ENCODE measurements at regions not wholly inside any gene's neighbourhood (a gene's known extent, or its start where the extent isn't known, plus 50 kb on each side); places are given as distances from the start of the nearest gene placed in this dataset.
A peak's percentile ranks its signal among the peaks of the same experiment; 100 is the strongest.

- Histone ChIP-seq H3K27me3 (ENCODE audit: insufficient read depth, insufficient read length) (no peaks in the 10 kb centered on the region), H3K4me1 (ENCODE audit: insufficient read depth, insufficient read length) (no peaks in the 10 kb centered on the region), H3K9ac (ENCODE audit: insufficient read length, low read depth) (no peak overlapping the region), H3K36me3 (ENCODE audit: insufficient read depth, insufficient read length, low read length) (no peaks in the 10 kb centered on the region), H3K4me3 (ENCODE audit: insufficient read length, low read depth) (no peak overlapping the region), H3K9me3 (ENCODE audit: insufficient read depth, low read length) (peaks cover 14% of the 10 kb centered on the region; the same call in 1 of the 2 replicates)
- TF ChIP-seq SUZ12 (IDR thresholded peaks at IDR 0.05; ENCODE audit: extremely low read depth, insufficient read depth, insufficient read length): no peak
- no peak for TF ChIP-seq YY1 (IDR thresholded peaks at IDR 0.05; ENCODE audit: insufficient read depth, insufficient read length)
- no peak for TF ChIP-seq ZNF274 (IDR thresholded peaks at IDR 0.05; ENCODE audit: low read depth, low read length)
- no peak for DNase-seq (ENCODE audit: low read depth, low spot score)
Observed at GRCh38 chr4:96473246-96473645, 633.4 kb downstream of the PDHA2 start.

GRCh38 chr4:96483308-96484030, 643.6 kb downstream of the PDHA2 start:
- H3K36me3 ChIP-seq (ENCODE audit: insufficient read depth, insufficient read length, low read length): no peaks in the 10 kb centered on the region
- H3K4me3 ChIP-seq (ENCODE audit: insufficient read length, low read depth): no peak overlapping the region
- H3K27me3 ChIP-seq (ENCODE audit: insufficient read depth, insufficient read length): no peaks in the 10 kb centered on the region
- peak; percentile 2 for DNase-seq (ENCODE audit: low read depth, low spot score)
- H3K9ac ChIP-seq (ENCODE audit: insufficient read length, low read depth): no peak overlapping the region
- no peaks in the 10 kb centered on the region for H3K4me1 ChIP-seq (ENCODE audit: insufficient read depth, insufficient read length)
- peaks cover 12% of the 10 kb centered on the region; the same call in 1 of the 2 replicates for H3K9me3 ChIP-seq (ENCODE audit: insufficient read depth, low read length)
- TF ChIP-seq YY1 (IDR thresholded peaks at IDR 0.05; ENCODE audit: insufficient read depth, insufficient read length): no peak
- TF ChIP-seq SUZ12 (IDR thresholded peaks at IDR 0.05; ENCODE audit: extremely low read depth, insufficient read depth, insufficient read length): no peak
- no peak for TF ChIP-seq ZNF274 (IDR thresholded peaks at IDR 0.05; ENCODE audit: low read depth, low read length)

GRCh38 chr4:96486563-96486962, 646.7 kb downstream of the PDHA2 start:
- H3K27me3 ChIP-seq (ENCODE audit: insufficient read depth, insufficient read length): no peaks in the 10 kb centered on the region
- TF ChIP-seq YY1 (IDR thresholded peaks at IDR 0.05; ENCODE audit: insufficient read depth, insufficient read length) (no peak), ZNF274 (IDR thresholded peaks at IDR 0.05; ENCODE audit: low read depth, low read length) (no peak), SUZ12 (IDR thresholded peaks at IDR 0.05; ENCODE audit: extremely low read depth, insufficient read depth, insufficient read length) (no peak)
- H3K4me3 ChIP-seq (ENCODE audit: insufficient read length, low read depth): no peak overlapping the region
- no peaks in the 10 kb centered on the region for H3K36me3 ChIP-seq (ENCODE audit: insufficient read depth, insufficient read length, low read length)
- H3K9ac ChIP-seq (ENCODE audit: insufficient read length, low read depth): no peak overlapping the region
- DNase-seq (ENCODE audit: low read depth, low spot score): no peak
- H3K9me3 ChIP-seq (ENCODE audit: insufficient read depth, low read length): peaks cover 12% of the 10 kb centered on the region; the same call in 1 of the 2 replicates
- H3K4me1 ChIP-seq (ENCODE audit: insufficient read depth, insufficient read length): no peaks in the 10 kb centered on the region

GRCh38 chr4:96497621-96498020, 657.7 kb downstream of the PDHA2 start:
- Histone ChIP-seq H3K27me3 (ENCODE audit: insufficient read depth, insufficient read length) (no peaks in the 10 kb centered on the region), H3K4me3 (ENCODE audit: insufficient read length, low read depth) (no peak overlapping the region), H3K4me1 (ENCODE audit: insufficient read depth, insufficient read length) (no peaks in the 10 kb centered on the region), H3K9me3 (ENCODE audit: insufficient read depth, low read length) (peaks cover 11% of the 10 kb centered on the region; the same call in 1 of the 2 replicates), H3K36me3 (ENCODE audit: insufficient read depth, insufficient read length, low read length) (no peaks in the 10 kb centered on the region), H3K9ac (ENCODE audit: insufficient read length, low read depth) (no peak overlapping the region)
- TF ChIP-seq ZNF274 (IDR thresholded peaks at IDR 0.05; ENCODE audit: low read depth, low read length) (no peak), YY1 (IDR thresholded peaks at IDR 0.05; ENCODE audit: insufficient read depth, insufficient read length) (no peak), SUZ12 (IDR thresholded peaks at IDR 0.05; ENCODE audit: extremely low read depth, insufficient read depth, insufficient read length) (no peak)
- no peak for DNase-seq (ENCODE audit: low read depth, low spot score)

- no peaks in the 10 kb centered on the region for H3K27me3 ChIP-seq (ENCODE audit: insufficient read depth, insufficient read length)
- peaks cover 2% of the 10 kb centered on the region for H3K4me1 ChIP-seq (ENCODE audit: insufficient read depth, insufficient read length)
- no peaks in the 10 kb centered on the region for H3K36me3 ChIP-seq (ENCODE audit: insufficient read depth, insufficient read length, low read length)
- H3K9ac ChIP-seq (ENCODE audit: insufficient read length, low read depth): no peak overlapping the region
- no peak for TF ChIP-seq SUZ12 (IDR thresholded peaks at IDR 0.05; ENCODE audit: extremely low read depth, insufficient read depth, insufficient read length)
- TF ChIP-seq ZNF274 (IDR thresholded peaks at IDR 0.05; ENCODE audit: low read depth, low read length): no peak
- TF ChIP-seq YY1 (IDR thresholded peaks at IDR 0.05; ENCODE audit: insufficient read depth, insufficient read length): no peak
- no peaks in the 10 kb centered on the region for H3K9me3 ChIP-seq (ENCODE audit: insufficient read depth, low read length)
- H3K4me3 ChIP-seq (ENCODE audit: insufficient read length, low read depth): no peak overlapping the region
- no peak for DNase-seq (ENCODE audit: low read depth, low spot score)
Observed at GRCh38 chr4:96504386-96504785, 664.5 kb downstream of the PDHA2 start.

GRCh38 chr4:96509039-96509741, 669.3 kb downstream of the PDHA2 start:
- Histone ChIP-seq H3K27me3 (ENCODE audit: insufficient read depth, insufficient read length) (no peaks in the 10 kb centered on the region), H3K4me3 (ENCODE audit: insufficient read length, low read depth) (no peak overlapping the region), H3K9me3 (ENCODE audit: insufficient read depth, low read length) (no peaks in the 10 kb centered on the region), H3K36me3 (ENCODE audit: insufficient read depth, insufficient read length, low read length) (no peaks in the 10 kb centered on the region), H3K4me1 (ENCODE audit: insufficient read depth, insufficient read length) (peaks cover 2% of the 10 kb centered on the region), H3K9ac (ENCODE audit: insufficient read length, low read depth) (no peak overlapping the region)
- no peak for DNase-seq (ENCODE audit: low read depth, low spot score)
- no peak for TF ChIP-seq YY1 (IDR thresholded peaks at IDR 0.05; ENCODE audit: insufficient read depth, insufficient read length)
- TF ChIP-seq ZNF274 (IDR thresholded peaks at IDR 0.05; ENCODE audit: low read depth, low read length): no peak
- TF ChIP-seq SUZ12 (IDR thresholded peaks at IDR 0.05; ENCODE audit: extremely low read depth, insufficient read depth, insufficient read length): no peak

- H3K9me3 ChIP-seq (ENCODE audit: insufficient read depth, low read length): no peaks in the 10 kb centered on the region; the same call in 1 of the 2 replicates
- H3K4me1 ChIP-seq (ENCODE audit: insufficient read depth, insufficient read length): no peaks in the 10 kb centered on the region
- H3K4me3 ChIP-seq (ENCODE audit: insufficient read length, low read depth): no peak overlapping the region
- no peak overlapping the region for H3K9ac ChIP-seq (ENCODE audit: insufficient read length, low read depth)
- DNase-seq (ENCODE audit: low read depth, low spot score): no peak
- no peaks in the 10 kb centered on the region for H3K36me3 ChIP-seq (ENCODE audit: insufficient read depth, insufficient read length, low read length)
- H3K27me3 ChIP-seq (ENCODE audit: insufficient read depth, insufficient read length): no peaks in the 10 kb centered on the region
- TF ChIP-seq ZNF274 (IDR thresholded peaks at IDR 0.05; ENCODE audit: low read depth, low read length): no peak
- no peak for TF ChIP-seq SUZ12 (IDR thresholded peaks at IDR 0.05; ENCODE audit: extremely low read depth, insufficient read depth, insufficient read length)
- no peak for TF ChIP-seq YY1 (IDR thresholded peaks at IDR 0.05; ENCODE audit: insufficient read depth, insufficient read length)
Observed at GRCh38 chr4:96519291-96519690, 679.4 kb downstream of the PDHA2 start.
